ENCODE measurements at regions not wholly inside any gene's neighbourhood (a gene's known extent, or its start where the extent isn't known, plus 50 kb on each side); places are given as distances from the start of the nearest gene placed in this dataset.

DNA sequence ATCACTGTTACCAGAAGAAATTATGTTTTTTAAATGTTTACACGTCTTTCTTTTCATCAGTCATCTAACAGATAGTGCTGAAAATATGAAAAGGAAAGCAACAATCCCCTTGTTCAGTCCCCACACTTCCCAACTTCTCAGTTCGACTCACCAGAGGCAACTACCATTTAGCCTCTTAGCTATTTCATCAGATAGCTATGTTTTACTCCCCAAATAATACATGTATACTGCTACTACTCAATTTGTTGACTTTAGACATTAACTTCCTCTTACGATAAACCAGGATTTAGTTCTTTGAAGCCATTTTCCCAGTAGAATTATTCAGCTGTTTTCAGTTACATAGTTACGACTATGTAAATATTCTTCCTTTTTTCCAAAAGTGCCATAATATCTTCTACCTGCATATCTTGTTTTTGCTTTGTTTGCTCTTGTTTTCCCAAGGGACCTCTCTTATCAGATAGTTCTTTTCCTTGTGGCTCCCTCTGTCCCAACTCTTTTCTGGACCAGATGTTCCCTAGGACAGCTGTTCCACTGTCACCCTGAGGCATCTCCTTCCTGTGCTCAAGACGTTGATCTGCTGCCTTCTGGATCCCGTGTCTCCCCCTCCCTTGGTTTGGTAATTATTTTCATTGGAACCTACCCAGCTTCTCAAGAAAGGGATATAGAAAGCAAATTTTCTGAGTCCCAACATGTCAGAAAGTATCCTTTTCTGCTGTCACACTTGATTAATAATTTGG, 289.3 kb upstream of the TANK start:
- no peaks in the 10 kb centered on the region for H3K79me2 ChIP-seq (ENCODE audit: insufficient read depth, low read length)
- no peaks in the 10 kb centered on the region for H3K27me3 ChIP-seq (ENCODE audit: insufficient read depth, low read length, poor library complexity, severe bottlenecking)
- no peak overlapping the region for H2AFZ ChIP-seq (ENCODE audit: low read length)
- no peaks in the 10 kb centered on the region for H4K20me1 ChIP-seq (ENCODE audit: insufficient read depth, low read length, poor library complexity, severe bottlenecking)
- no peaks in the 10 kb centered on the region for H3K9me3 ChIP-seq (ENCODE audit: insufficient read depth, low read depth, low read length)
- no peak for TF ChIP-seq EZH2phosphoT487 (IDR thresholded peaks at IDR 0.05; ENCODE audit: borderline replicate concordance)
- TF ChIP-seq, protein P1, sequence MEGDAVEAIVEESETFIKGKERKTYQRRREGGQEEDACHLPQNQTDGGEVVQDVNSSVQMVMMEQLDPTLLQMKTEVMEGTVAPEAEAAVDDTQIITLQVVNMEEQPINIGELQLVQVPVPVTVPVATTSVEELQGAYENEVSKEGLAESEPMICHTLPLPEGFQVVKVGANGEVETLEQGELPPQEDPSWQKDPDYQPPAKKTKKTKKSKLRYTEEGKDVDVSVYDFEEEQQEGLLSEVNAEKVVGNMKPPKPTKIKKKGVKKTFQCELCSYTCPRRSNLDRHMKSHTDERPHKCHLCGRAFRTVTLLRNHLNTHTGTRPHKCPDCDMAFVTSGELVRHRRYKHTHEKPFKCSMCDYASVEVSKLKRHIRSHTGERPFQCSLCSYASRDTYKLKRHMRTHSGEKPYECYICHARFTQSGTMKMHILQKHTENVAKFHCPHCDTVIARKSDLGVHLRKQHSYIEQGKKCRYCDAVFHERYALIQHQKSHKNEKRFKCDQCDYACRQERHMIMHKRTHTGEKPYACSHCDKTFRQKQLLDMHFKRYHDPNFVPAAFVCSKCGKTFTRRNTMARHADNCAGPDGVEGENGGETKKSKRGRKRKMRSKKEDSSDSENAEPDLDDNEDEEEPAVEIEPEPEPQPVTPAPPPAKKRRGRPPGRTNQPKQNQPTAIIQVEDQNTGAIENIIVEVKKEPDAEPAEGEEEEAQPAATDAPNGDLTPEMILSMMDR (conservative IDR thresholded peaks at IDR 0.05; ENCODE audit: low read length), result no peak
- H3K9ac ChIP-seq (ENCODE audit: low read depth, low read length, poor library complexity, severe bottlenecking), result no peak overlapping the region
- H3K4me1 ChIP-seq (ENCODE audit: insufficient read depth, low read length, poor library complexity, severe bottlenecking), result peaks cover 6% of the 10 kb centered on the region
- no peak overlapping the region for H3K4me2 ChIP-seq (ENCODE audit: low read depth, low read length, poor library complexity, severe bottlenecking)
- H3K36me3 ChIP-seq (ENCODE audit: insufficient read depth, low read length), result no peaks in the 10 kb centered on the region
- H3K9me2 ChIP-seq (replicated peaks; ENCODE audit: low read depth, low read length), result no peaks in the 10 kb centered on the region
- no peak overlapping the region for H3K4me3 ChIP-seq (ENCODE audit: low read length, poor library complexity, severe bottlenecking)
- no peaks in the 10 kb centered on the region for H3F3A ChIP-seq (ENCODE audit: low read depth)

DNA sequence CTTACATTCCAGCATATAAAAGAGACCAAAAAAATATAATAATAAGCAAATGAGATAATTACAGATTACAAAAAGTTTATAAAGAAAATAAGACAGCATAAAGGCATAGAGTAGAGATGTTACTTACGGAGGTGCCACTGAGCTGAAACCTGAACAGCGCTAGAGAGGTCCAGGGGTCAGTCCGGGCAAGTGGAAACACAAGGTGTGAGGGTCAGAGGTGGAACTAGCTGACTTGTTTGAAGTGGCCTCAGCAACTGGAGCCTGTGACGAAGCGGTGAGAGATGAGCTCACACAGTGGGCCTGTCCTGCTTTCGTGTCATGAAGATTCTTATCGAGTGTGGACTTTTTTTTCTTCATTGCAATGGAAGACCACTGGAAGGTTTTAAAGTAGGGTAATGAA, 288.3 kb upstream of the TANK start:
- H3K27me3 ChIP-seq (ENCODE audit: insufficient read depth, low read length, poor library complexity, severe bottlenecking), result no peaks in the 10 kb centered on the region
- no peaks in the 10 kb centered on the region for H3K79me2 ChIP-seq (ENCODE audit: insufficient read depth, low read length)
- no peak overlapping the region for H3K4me2 ChIP-seq (ENCODE audit: low read depth, low read length, poor library complexity, severe bottlenecking)
- TF ChIP-seq, protein P1 (conservative IDR thresholded peaks at IDR 0.05; ENCODE audit: low read length), result no peak
- no peak for TF ChIP-seq EZH2phosphoT487 (IDR thresholded peaks at IDR 0.05; ENCODE audit: borderline replicate concordance)
- no peaks in the 10 kb centered on the region for H3K9me2 ChIP-seq (replicated peaks; ENCODE audit: low read depth, low read length)
- no peaks in the 10 kb centered on the region for H4K20me1 ChIP-seq (ENCODE audit: insufficient read depth, low read length, poor library complexity, severe bottlenecking)
- H3F3A ChIP-seq (ENCODE audit: low read depth), result no peaks in the 10 kb centered on the region
- no peaks in the 10 kb centered on the region for H3K36me3 ChIP-seq (ENCODE audit: insufficient read depth, low read length)
- H3K4me1 ChIP-seq (ENCODE audit: insufficient read depth, low read length, poor library complexity, severe bottlenecking), result peaks cover 6% of the 10 kb centered on the region
- no peak overlapping the region for H3K9ac ChIP-seq (ENCODE audit: low read depth, low read length, poor library complexity, severe bottlenecking)
- H3K9me3 ChIP-seq (ENCODE audit: insufficient read depth, low read depth, low read length), result no peaks in the 10 kb centered on the region
- H3K4me3 ChIP-seq (ENCODE audit: low read length, poor library complexity, severe bottlenecking), result no peak overlapping the region
- H2AFZ ChIP-seq (ENCODE audit: low read length), result no peak overlapping the region

DNA sequence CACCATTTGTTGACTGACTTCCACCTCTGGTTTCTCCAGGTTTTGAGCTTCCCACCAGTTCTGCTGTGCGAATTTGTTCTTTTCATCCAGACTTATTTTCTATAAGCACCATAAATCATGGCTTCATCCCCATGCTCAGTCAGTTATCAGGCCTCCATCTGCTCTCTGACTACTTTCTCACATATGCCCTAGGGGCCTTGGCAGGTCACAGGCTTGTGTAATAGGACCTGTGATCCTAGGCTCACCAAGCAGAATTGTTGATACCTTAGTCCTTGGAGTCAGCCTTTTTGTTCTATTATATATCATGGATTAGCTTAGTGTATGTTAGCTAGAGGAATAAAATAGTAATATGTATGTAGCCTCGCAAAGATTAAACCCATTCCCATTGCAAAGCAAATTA, 284.2 kb upstream of the TANK start:
- Histone ChIP-seq H3K4me2 (ENCODE audit: low read depth, low read length, poor library complexity, severe bottlenecking) (no peak overlapping the region), H2AFZ (ENCODE audit: low read length) (no peak overlapping the region), H3K4me3 (ENCODE audit: low read length, poor library complexity, severe bottlenecking) (no peak overlapping the region), H3F3A (ENCODE audit: low read depth) (no peaks in the 10 kb centered on the region), H4K20me1 (ENCODE audit: insufficient read depth, low read length, poor library complexity, severe bottlenecking) (no peaks in the 10 kb centered on the region), H3K4me1 (ENCODE audit: insufficient read depth, low read length, poor library complexity, severe bottlenecking) (no peaks in the 10 kb centered on the region), H3K79me2 (ENCODE audit: insufficient read depth, low read length) (no peaks in the 10 kb centered on the region), H3K9ac (ENCODE audit: low read depth, low read length, poor library complexity, severe bottlenecking) (no peak overlapping the region), H3K9me3 (ENCODE audit: insufficient read depth, low read depth, low read length) (no peaks in the 10 kb centered on the region), H3K27me3 (ENCODE audit: insufficient read depth, low read length, poor library complexity, severe bottlenecking) (no peaks in the 10 kb centered on the region), H3K36me3 (ENCODE audit: insufficient read depth, low read length) (no peaks in the 10 kb centered on the region), H3K9me2 (replicated peaks; ENCODE audit: low read depth, low read length) (no peaks in the 10 kb centered on the region)
- no peak for TF ChIP-seq EZH2phosphoT487 (IDR thresholded peaks at IDR 0.05; ENCODE audit: borderline replicate concordance)
- TF ChIP-seq, protein P1 (conservative IDR thresholded peaks at IDR 0.05; ENCODE audit: low read length), result no peak

Data from Loucy (cell line).